GM21825 (cell line): ENCODE measurements at regions not wholly inside any gene's neighbourhood (a gene's known extent, or its start where the extent isn't known, plus 50 kb on each side); places are given as distances from the start of the nearest gene placed in this dataset.
"Not testable (repeated sequence)": the region's sequence is repeated elsewhere in the genome, so short reads cannot be mapped to it uniquely, and the experiment has no call there.

Source experiments
- ATAC-seq: cut with Tn5 transposase; IDR thresholded peaks from one replicate; pipeline ENCODE4 v1.9.1; 2021; ENCODE audit warnings: mild to moderate bottlenecking, moderate library complexity; ENCODE audit not compliant: unreplicated experiment

GRCh38 chr15:21262851-21263425 is 177.4 kb downstream of the POTEB3 start:
- no peak for ATAC-seq

- ATAC-seq: no peak
Measured at GRCh38 chr15:21261965-21262850, 178.1 kb downstream of the POTEB3 start.

GRCh38 chr15:21261396-21261964 is 178.8 kb downstream of the POTEB3 start:
- ATAC-seq: no peak

DNA sequence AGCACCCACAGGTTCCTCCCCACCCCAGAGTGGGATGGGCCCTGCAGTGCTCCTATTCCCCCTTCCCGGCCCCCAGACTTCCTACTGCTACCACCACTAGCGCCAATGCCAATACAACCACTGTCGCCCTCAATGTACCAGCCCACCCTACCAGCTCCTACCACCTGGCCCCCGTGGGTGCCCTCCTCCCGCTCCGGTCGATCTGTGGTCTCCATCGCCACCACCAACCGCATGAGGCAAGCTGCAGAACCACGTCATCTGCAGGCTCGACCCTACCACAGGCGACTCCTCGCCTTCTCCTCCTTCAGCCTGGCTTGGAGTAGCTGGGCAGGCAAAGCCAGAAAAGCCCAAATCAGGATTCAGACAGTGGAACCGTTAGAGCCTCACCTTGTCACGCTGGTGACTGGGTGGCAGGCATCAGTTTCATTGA is 179.3 kb downstream of the POTEB3 start:
- no peak for ATAC-seq

DNA sequence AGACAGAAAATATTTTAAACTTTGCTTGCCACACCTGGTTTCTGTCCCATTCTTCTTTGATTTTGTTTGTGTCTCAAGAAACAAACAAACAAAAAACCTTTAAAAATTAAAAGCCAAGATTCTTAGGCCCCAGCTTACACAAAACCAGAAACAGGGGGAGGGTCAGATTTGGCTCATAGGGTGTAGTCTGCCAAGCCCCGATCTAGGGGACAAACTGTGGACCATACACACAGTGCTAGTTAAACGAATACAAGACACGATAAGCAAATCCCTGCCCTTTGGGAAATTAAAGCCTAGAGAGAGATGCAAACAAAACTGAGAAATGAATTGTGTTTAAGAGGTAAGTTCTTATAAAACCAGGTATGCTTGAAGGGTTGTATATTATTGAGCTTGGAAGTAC is 181.7 kb downstream of the POTEB3 start:
- not testable (repeated sequence) for ATAC-seq

DNA sequence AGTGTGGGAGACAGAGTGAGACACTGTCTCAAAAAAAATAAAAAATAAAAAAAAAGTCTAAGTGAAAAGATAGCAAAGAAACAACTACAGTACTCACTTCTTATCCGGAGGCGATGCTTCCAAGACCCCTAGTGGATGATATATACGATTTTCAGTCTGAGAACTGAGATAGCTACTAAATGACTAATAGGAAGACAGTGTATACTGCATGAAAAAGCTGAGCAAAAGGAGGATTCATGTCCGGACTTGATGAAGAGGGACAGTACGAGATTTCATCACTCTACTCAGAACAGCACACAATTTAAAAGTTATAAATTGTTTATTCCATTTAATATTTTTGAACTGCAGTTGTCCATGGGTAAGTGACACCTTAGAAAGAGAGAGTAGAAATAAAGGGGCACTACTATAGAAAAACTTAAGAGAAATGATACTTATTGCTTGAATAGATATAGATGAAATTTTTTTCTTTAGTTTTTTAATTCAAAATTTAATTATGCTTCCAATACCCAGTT is 190.7 kb downstream of the POTEB3 start:
- ATAC-seq: not testable (repeated sequence)
